Breast epithelium (tissue), 4 donors: ENCODE measurements at regions not wholly inside any gene's neighbourhood (a gene's known extent, or its start where the extent isn't known, plus 50 kb on each side); places are given as distances from the start of the nearest gene placed in this dataset.

Source experiments
- DNase-seq, 2 donors: peaks; one replicate each; pipeline ENCODE4 v3.0.0-alpha.2; 2019; ENCODE audit warnings: low spot score in 2 of 2
- H3K27ac ChIP-seq, 2 donors: fragments of 200-600 bp; sonication (generic) in 1 of 2; one replicate each; pipeline ENCODE4 v1.5.1; 2016 to 2019; ENCODE audit warnings: mild to moderate bottlenecking in 1 of 2
- H3K27me3 ChIP-seq, 2 donors: fragments of 200-600 bp; sonication (generic) in 1 of 2; one replicate each; pipeline versions ENCODE4 v1.5.1 to v1.6.0; 2017 to 2019; ENCODE audit warnings: control low read depth in 1 of 2, mild to moderate bottlenecking in 1 of 2
- H3K36me3 ChIP-seq: fragments of 200-600 bp; one replicate; pipeline ENCODE4 v1.5.1; 2019
- H3K4me1 ChIP-seq, 2 donors: fragments of 200-600 bp; sonication (generic); one replicate each; pipeline ENCODE4 v1.5.1; 2016 to 2019; ENCODE audit warnings: control low read depth in 1 of 2
- H3K4me3 ChIP-seq, 3 donors: fragments of 200-600 bp; sonication (generic); 1 replicate in 2 of 3; 2 replicates in 1 of 3; pipeline ENCODE4 v1.5.1; 2016 to 2019; ENCODE audit warnings: mild to moderate bottlenecking in 3 of 3, moderate library complexity in 2 of 3
- H3K9me3 ChIP-seq, 2 donors: fragments of 200-600 bp; sonication (generic) in 1 of 2; one replicate each; pipeline ENCODE4 v1.5.1; 2016 to 2019; ENCODE audit warnings: control low read depth in 1 of 2
- CTCF ChIP-seq, 3 donors: fragments of 450-650 bp; IDR thresholded peaks; one replicate each; pipeline ENCODE4 v1.5.1; 2016 to 2017; ENCODE audit warnings: antibody characterized with exemption in 3 of 3, mild to moderate bottlenecking in 3 of 3, moderate library complexity in 3 of 3
- POLR2A ChIP-seq: fragments of 450-650 bp; IDR thresholded peaks from one replicate; pipeline ENCODE4 v1.6.1; 2016; ENCODE audit warnings: antibody characterized with exemption, mild to moderate bottlenecking, moderate library complexity
- POLR2AphosphoS5 ChIP-seq, 3 donors: sonication (generic); formaldehyde crosslinking; IDR thresholded peaks; one replicate each; pipeline ENCODE4 v1.6.1; 2017; ENCODE audit warnings: antibody characterized with exemption in 3 of 3
- intact Hi-C: fragments of 100-400 bp; cut with DNase I; formaldehyde crosslinking; loops from one replicate; pipeline ENCODE4 v1.15.1; 2023; ENCODE audit warnings: low total_unique reads

DNA sequence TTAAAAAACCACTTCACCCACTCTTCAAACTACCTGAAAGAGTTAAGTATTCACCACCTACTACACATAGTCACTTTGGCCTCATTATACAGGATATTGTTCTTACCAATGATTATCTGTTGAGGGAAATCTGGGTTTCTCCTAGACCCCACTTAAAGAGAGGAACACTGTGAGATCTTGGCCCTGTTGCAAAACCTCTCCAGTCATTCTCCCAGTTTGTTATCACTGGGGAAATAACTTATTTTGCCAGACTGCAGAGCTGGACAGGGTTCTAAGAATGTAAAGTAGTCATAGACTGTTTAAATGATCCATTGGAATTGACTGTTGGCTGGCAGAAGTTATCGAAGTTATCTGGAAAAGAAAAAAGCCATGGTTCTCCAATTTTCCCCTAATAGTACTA lies 143.8 kb downstream of the HGF start:
- no peaks in the 10 kb centered on the region for H3K27me3 ChIP-seq
- no peak for DNase-seq
- intact Hi-C loops = loop anchor here (5.0 kb wide), 1 partner anchor 1086 kb away; no protein-coding TSS in a partner anchor
- H3K9me3 ChIP-seq = no peaks in the 10 kb centered on the region
- no peaks in the 10 kb centered on the region for H3K36me3 ChIP-seq
- no peaks in the 10 kb centered on the region for H3K4me1 ChIP-seq
- H3K4me3 ChIP-seq = no peak overlapping the region
- no peak overlapping the region for H3K27ac ChIP-seq
- TF ChIP-seq POLR2A (no peak), CTCF (IDR thresholded peaks at IDR 0.05) (no peak)

- intact Hi-C loops = loop anchor here (5.0 kb wide), 1 partner anchor 1087 kb away; no protein-coding TSS in a partner anchor
- no peaks in the 10 kb centered on the region for H3K4me1 ChIP-seq
- H3K36me3 ChIP-seq = no peaks in the 10 kb centered on the region
- no peak overlapping the region for H3K4me3 ChIP-seq
- DNase-seq = no peak
- no peak for TF ChIP-seq POLR2AphosphoS5 (IDR thresholded peaks at IDR 0.05)
- TF ChIP-seq POLR2A = no peak
- TF ChIP-seq CTCF (IDR thresholded peaks at IDR 0.05) = no peak
- H3K9me3 ChIP-seq = no peaks in the 10 kb centered on the region
- H3K27me3 ChIP-seq = no peaks in the 10 kb centered on the region
- H3K27ac ChIP-seq = no peak overlapping the region
These were observed 144.9 kb downstream of the HGF start for GRCh38 chr7:81624650-81625631.

DNA sequence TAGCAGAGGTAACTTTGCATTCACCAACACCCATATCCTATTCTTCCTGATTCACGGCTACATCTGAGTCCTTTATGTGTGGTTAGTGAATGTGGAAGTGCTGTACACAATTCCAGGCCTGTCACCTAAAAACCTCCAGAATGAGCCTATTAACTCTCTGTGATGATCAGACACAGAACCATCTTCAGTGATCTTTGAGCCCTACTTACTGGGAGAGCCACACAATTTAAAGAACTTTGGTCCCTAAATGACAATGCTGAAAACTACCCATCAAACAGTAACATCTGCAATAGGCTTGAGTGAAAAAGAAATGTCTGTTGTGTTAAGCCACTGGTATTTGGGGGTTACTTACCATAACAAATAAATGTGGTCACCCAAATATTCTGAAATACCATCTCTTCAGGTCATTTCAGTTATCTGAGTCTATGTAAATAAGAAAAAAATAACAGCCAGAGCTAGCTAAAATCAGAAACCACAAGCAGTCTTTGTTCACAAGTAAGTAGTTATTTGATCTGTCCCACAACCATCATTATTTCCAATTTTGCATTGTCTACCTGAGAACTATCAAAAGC lies 145.7 kb downstream of the HGF start:
- H3K36me3 ChIP-seq = no peaks in the 10 kb centered on the region
- no peak overlapping the region for H3K27ac ChIP-seq
- H3K4me1 ChIP-seq = no peaks in the 10 kb centered on the region
- H3K27me3 ChIP-seq = no peaks in the 10 kb centered on the region
- H3K9me3 ChIP-seq = no peaks in the 10 kb centered on the region
- intact Hi-C loops = no loop called here
- no peak overlapping the region for H3K4me3 ChIP-seq
- TF ChIP-seq POLR2AphosphoS5 (IDR thresholded peaks at IDR 0.05) (no peak), POLR2A (no peak), CTCF (IDR thresholded peaks at IDR 0.05) (no peak)
- no peak for DNase-seq

- intact Hi-C loops = no loop called here
These were observed 146.5 kb downstream of the HGF start for GRCh38 chr7:81623251-81623855.

More at GRCh38 chr7:81623251-81623855, 146.5 kb downstream of the HGF start:
- Histone ChIP-seq H3K9me3 (no peaks in the 10 kb centered on the region), H3K27ac (no peak overlapping the region), H3K36me3 (no peaks in the 10 kb centered on the region), H3K27me3 (no peaks in the 10 kb centered on the region), H3K4me3 (no peak overlapping the region), H3K4me1 (no peaks in the 10 kb centered on the region)
- no peak for TF ChIP-seq POLR2AphosphoS5 (IDR thresholded peaks at IDR 0.05)
- no peak for TF ChIP-seq CTCF (IDR thresholded peaks at IDR 0.05)
- no peak for TF ChIP-seq POLR2A
- DNase-seq = no peak
